HCT116 (cell line): ENCODE measurements at regions not wholly inside any gene's neighbourhood (a gene's known extent, or its start where the extent isn't known, plus 50 kb on each side); places are given as distances from the start of the nearest gene placed in this dataset.

Experiments
- ATAC-seq: fragments of 200-7000 bp; cut with Tn5 transposase; 2 replicates; pipeline ENCODE4 v1.9.1; 2020; ENCODE audit warnings: mild to moderate bottlenecking, moderate library complexity
- BruUV-seq: library from RNA; stranded (reverse); fragments of 400-500 nt; replicated peaks from 2 replicates; lab custom pipeline; 2021; lab: Mats Ljungman, UMichigan
- CTCF ChIA-PET: fragments of 300-600 bp; sonication (Branson Sonifier 250); formaldehyde crosslinking; loops from one replicate; lab custom pipeline; 2021; ENCODE audit warnings: antibody characterized with exemption; lab: Charles Lee
- POLR2A ChIA-PET: fragments of 300-600, 350-600 bp; sonication (Branson Sonifier 250); formaldehyde crosslinking; loops from one replicate; lab custom pipeline; 2021; ENCODE audit warnings: antibody characterized with exemption; lab: Charles Lee
- RAD21 ChIA-PET, 2 experiments: fragments of 300-600 bp; sonication (Branson Sonifier 250); formaldehyde crosslinking; loops; one replicate each; lab custom pipeline; 2023; ENCODE audit warnings: low total read pairs in 2 of 2; ENCODE audit not compliant: uncharacterized antibody in 2 of 2, unreplicated experiment in 2 of 2, low non-redundant PET in 1 of 2; lab: Charles Lee
- DNase-seq: peaks from one replicate; pipeline ENCODE4 v3.0.0-alpha.2; 2010; ENCODE audit warnings: low read depth, low spot score
- H2AFZ ChIP-seq: fragments of 200-600 bp; shearing (Covaris generic), sonication (generic); 2 replicates; pipeline ENCODE4 v1.6.1; 2017; ENCODE audit warnings: low read depth, mixed run types, mixed read lengths, antibody characterized with exemption, low read length; ENCODE audit not compliant: poor library complexity, severe bottlenecking
- H3K27ac ChIP-seq: 2 replicates; pipeline ENCODE4 v1.5.1; 2012; ENCODE audit warnings: low read depth, low read length
- H3K27me3 ChIP-seq: fragments of 200-600 bp; sonication (generic); 2 replicates; pipeline ENCODE4 v1.6.1; 2016; ENCODE audit warnings: mixed run types, low read length, mixed read lengths; ENCODE audit not compliant: insufficient read depth
- H3K36me3 ChIP-seq, 2 experiments: fragments of 200-500 bp in 1 of 2; fragments of 200-600 bp in 1 of 2; sonication (Bioruptor generic) in 1 of 2; sonication (generic) in 1 of 2; 2 replicates each; pipeline versions ENCODE4 v1.5.1 to v1.6.1; 2014 to 2016; ENCODE audit warnings: low read length in 2 of 2, inconsistent platforms in 1 of 2, mixed read lengths in 1 of 2, mixed run types in 1 of 2; ENCODE audit not compliant: insufficient read depth in 2 of 2, control insufficient read depth in 1 of 2
- H3K4me1 ChIP-seq, 2 experiments: fragments of 200-600 bp in 1 of 2; sonication (generic) in 1 of 2; 2 replicates each; pipeline versions ENCODE4 v1.5.1 to v1.6.1; 2012 to 2017; ENCODE audit warnings: low read length in 2 of 2, inconsistent platforms in 1 of 2, mild to moderate bottlenecking in 1 of 2, mixed read lengths in 1 of 2, mixed run types in 1 of 2, moderate library complexity in 1 of 2; ENCODE audit not compliant: insufficient read depth in 2 of 2, control insufficient read depth in 1 of 2
- H3K4me2 ChIP-seq: fragments of 200-600 bp; sonication (generic); 2 replicates; pipeline ENCODE4 v1.6.1; 2017; ENCODE audit warnings: mixed run types, low read length, mixed read lengths
- H3K4me3 ChIP-seq, 2 experiments: fragments of 200-600 bp in 1 of 2; sonication (generic) in 1 of 2; replicated peaks in 1 of 2; 2 replicates each; pipeline ENCODE4 v1.5.1; 2011 to 2016; ENCODE audit warnings: low read length in 2 of 2, control low read depth in 1 of 2, low read depth in 1 of 2, mild to moderate bottlenecking in 1 of 2, mixed read lengths in 1 of 2, mixed run types in 1 of 2
- H3K79me2 ChIP-seq: fragments of 200-600 bp; sonication (generic); 2 replicates; pipeline ENCODE4 v1.6.1; 2017; ENCODE audit warnings: mild to moderate bottlenecking, mixed run types, low read length, moderate library complexity, mixed read lengths; ENCODE audit not compliant: insufficient read depth
- H3K9ac ChIP-seq: fragments of 200-600 bp; sonication (generic); 2 replicates; pipeline ENCODE4 v1.6.1; 2016; ENCODE audit warnings: low read length, mixed read lengths
- H3K9me2 ChIP-seq: fragments of 200-600 bp; sonication (generic), shearing (Covaris generic); 2 replicates; pipeline ENCODE4 v1.6.1; 2017; ENCODE audit warnings: mixed run types, mild to moderate bottlenecking, moderate library complexity; ENCODE audit not compliant: insufficient read depth
- H3K9me3 ChIP-seq, 2 experiments: fragments of 200-500 bp in 1 of 2; fragments of 200-600 bp in 1 of 2; sonication (Bioruptor generic) in 1 of 2; sonication (generic) in 1 of 2; 2 replicates each; pipeline ENCODE4 v1.6.1; 2014 to 2017; ENCODE audit warnings: low read length in 2 of 2, mixed read lengths in 2 of 2, inconsistent platforms in 1 of 2, low read depth in 1 of 2, mild to moderate bottlenecking in 1 of 2, mixed run types in 1 of 2, moderate library complexity in 1 of 2; ENCODE audit not compliant: control insufficient read depth in 1 of 2, insufficient read depth in 1 of 2
- H4K20me1 ChIP-seq: fragments of 200-600 bp; sonication (generic), shearing (Covaris generic); 2 replicates; pipeline ENCODE4 v1.6.1; 2017; ENCODE audit warnings: mixed run types, mild to moderate bottlenecking, moderate library complexity; ENCODE audit not compliant: insufficient read depth
- JUND ChIP-seq: IDR thresholded peaks from 2 replicates; pipeline ENCODE4 v1.6.1; 2012
- RAD21 ChIP-seq: IDR thresholded peaks from 2 replicates; pipeline ENCODE4 v1.6.1; 2012; ENCODE audit warnings: low read depth, mild to moderate bottlenecking
- ZFX ChIP-seq: fragments of 450-650 bp; IDR thresholded peaks from 2 replicates; pipeline ENCODE4 v1.6.1; 2017
- ZNF274 ChIP-seq: fragments of 200-500 bp; sonication (Bioruptor generic); IDR thresholded peaks from 2 replicates; pipeline ENCODE4 v1.6.1; 2014; ENCODE audit warnings: mild to moderate bottlenecking, low read depth, low read length, inconsistent platforms
- intact Hi-C: fragments of 100-400 bp; cut with micrococcal nuclease; formaldehyde crosslinking; loops from 2 replicates; pipeline ENCODE4 v1.10.0; 2022
- TF ChIP-seq, protein P1 (sequence below): IDR thresholded peaks from 2 replicates; pipeline ENCODE4 v1.6.1; 2012
- TF ChIP-seq, protein P2 (sequence below), 3 experiments: fragments of 200-600 bp in 1 of 3; sonication (generic) in 1 of 3; IDR thresholded peaks in 2 of 3; conservative IDR thresholded peaks in 1 of 3; 2 replicates each; pipeline ENCODE4 v1.5.1; 2012 to 2017; ENCODE audit warnings: low read depth in 2 of 3, low read length in 2 of 3, antibody characterized with exemption in 1 of 3, borderline replicate concordance in 1 of 3, control low read depth in 1 of 3, mild to moderate bottlenecking in 1 of 3, mixed read lengths in 1 of 3, mixed run types in 1 of 3, moderate library complexity in 1 of 3; ENCODE audit not compliant: insufficient read depth in 1 of 3

DNA sequence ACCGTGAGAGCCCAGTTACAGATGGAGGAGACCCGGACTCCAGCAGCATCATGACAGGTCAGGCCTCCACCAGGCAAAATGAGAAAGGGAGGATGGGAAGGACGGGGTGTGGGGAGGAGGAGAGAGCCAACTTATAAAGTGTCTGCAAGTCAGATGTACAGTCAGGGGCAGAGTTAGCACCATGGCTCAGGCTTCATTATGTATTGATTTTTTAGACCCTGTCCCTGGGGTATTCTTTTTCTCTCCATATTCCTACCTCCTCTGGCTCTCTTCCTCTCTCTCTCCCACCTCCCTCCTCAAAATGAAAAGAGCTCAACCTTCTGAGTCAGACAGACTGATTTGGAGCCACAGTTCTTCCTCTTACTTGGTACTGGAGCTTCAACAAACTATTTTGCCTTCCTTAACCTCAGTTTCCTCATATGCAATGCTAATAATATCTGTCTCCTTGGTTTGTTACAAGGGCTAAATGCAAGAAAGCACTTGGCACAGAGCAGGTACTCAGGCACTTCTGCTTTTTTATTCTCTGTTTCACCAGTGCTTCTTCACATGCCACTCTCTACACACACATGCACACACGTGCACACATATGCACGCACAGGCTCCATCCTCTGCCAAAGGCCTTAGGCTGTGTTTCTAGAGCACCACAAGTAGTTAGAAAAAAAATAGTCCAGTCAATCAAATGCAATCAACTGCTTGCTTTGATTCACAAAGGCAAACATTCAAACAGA lies 92.3 kb upstream of the PKDCC start (continued):
- TF ChIP-seq, protein P1, sequence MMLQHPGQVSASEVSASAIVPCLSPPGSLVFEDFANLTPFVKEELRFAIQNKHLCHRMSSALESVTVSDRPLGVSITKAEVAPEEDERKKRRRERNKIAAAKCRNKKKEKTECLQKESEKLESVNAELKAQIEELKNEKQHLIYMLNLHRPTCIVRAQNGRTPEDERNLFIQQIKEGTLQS = no peak
- TF ChIP-seq, protein P2, sequence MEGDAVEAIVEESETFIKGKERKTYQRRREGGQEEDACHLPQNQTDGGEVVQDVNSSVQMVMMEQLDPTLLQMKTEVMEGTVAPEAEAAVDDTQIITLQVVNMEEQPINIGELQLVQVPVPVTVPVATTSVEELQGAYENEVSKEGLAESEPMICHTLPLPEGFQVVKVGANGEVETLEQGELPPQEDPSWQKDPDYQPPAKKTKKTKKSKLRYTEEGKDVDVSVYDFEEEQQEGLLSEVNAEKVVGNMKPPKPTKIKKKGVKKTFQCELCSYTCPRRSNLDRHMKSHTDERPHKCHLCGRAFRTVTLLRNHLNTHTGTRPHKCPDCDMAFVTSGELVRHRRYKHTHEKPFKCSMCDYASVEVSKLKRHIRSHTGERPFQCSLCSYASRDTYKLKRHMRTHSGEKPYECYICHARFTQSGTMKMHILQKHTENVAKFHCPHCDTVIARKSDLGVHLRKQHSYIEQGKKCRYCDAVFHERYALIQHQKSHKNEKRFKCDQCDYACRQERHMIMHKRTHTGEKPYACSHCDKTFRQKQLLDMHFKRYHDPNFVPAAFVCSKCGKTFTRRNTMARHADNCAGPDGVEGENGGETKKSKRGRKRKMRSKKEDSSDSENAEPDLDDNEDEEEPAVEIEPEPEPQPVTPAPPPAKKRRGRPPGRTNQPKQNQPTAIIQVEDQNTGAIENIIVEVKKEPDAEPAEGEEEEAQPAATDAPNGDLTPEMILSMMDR (IDR thresholded peaks at IDR 0.05 in 2 of 3, conservative IDR thresholded peaks at IDR 0.05 in 1 of 3; ENCODE audit: borderline replicate concordance in 1 of 3, insufficient read depth in 1 of 3, low read depth in 2 of 3, low read length in 2 of 3) = no peak
- TF ChIP-seq ZNF274 = no peak
- TF ChIP-seq JUND = no peak

DNA sequence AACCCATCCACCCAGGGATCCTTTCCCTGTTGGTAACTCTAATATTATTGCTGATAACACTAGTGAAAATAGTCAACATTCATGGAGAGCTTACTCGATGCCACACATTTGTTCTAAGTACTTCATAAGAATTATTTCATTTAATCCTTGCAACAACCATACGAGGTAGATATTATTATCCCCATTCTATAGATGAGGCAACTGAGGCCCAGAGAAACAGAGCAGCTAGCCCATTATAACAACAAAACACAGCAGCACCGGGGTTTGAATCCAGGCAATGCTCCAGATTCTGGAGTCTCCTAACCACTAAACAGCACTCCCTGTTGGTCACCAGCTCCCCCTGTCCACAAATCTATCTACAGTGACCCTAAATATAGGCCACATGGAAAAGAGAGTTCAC lies 90.4 kb upstream of the PKDCC start:
- Histone ChIP-seq H3K27ac (no peak overlapping the region), H3K4me1 (no peaks in the 10 kb centered on the region), H3K9ac (no peak overlapping the region), H3K4me2 (no peak overlapping the region), H3K79me2 (no peaks in the 10 kb centered on the region), H3K9me3 (no peaks in the 10 kb centered on the region), H4K20me1 (no peaks in the 10 kb centered on the region), H3K9me2 (no peaks in the 10 kb centered on the region), H2AFZ (no peak overlapping the region), H3K4me3 (no peak overlapping the region), H3K27me3 (peaks cover 61% of the 10 kb centered on the region), H3K36me3 (no peaks in the 10 kb centered on the region)
- RAD21 ChIA-PET = interaction anchor here in 1 of 2 experiments (0.9 kb wide), 1 partner anchor 71 kb away, joined by 3 read pairs; no protein-coding TSS in a partner anchor
- no peak for DNase-seq
- no TSS peak for BruUV-seq
- CTCF ChIA-PET = no interaction called here
- ATAC-seq = no peak
- intact Hi-C loops = no loop called here
- POLR2A ChIA-PET = no interaction called here
- TF ChIP-seq ZFX (no peak), RAD21 (0 out of 2 replicates have a peak, but pooled peaks have one; percentile 3)
